Keratinocyte (primary cell): ENCODE measurements at regions not wholly inside any gene's neighbourhood (a gene's known extent, or its start where the extent isn't known, plus 50 kb on each side); places are given as distances from the start of the nearest gene placed in this dataset.
"Not testable (repeated sequence)": the region's sequence is repeated elsewhere in the genome, so short reads cannot be mapped to it uniquely, and the experiment has no call there.

Experiments used
- DNase-seq: peaks from one replicate; pipeline ENCODE4 v3.0.0-alpha.2; 2011; ENCODE audit warnings: low read depth, missing footprints, low spot score
- FAIRE-seq: peaks from 2 replicates; lab custom pipeline; 2011; peaks lifted over from hg19 to GRCh38; lab: Jason Lieb, UNC
- H2AFZ ChIP-seq: 2 replicates; pipeline ENCODE4 v1.6.0; 2012; ENCODE audit warnings: low read length, control low read depth, inconsistent platforms; ENCODE audit not compliant: control insufficient read depth
- H3K27ac ChIP-seq: 2 replicates; pipeline ENCODE4 v1.5.1; 2011; ENCODE audit warnings: low read length; ENCODE audit not compliant: control insufficient read depth, insufficient read depth
- H3K27me3 ChIP-seq: 3 replicates; pipeline ENCODE4 v1.6.0; 2011; ENCODE audit warnings: low read length; ENCODE audit not compliant: control insufficient read depth, insufficient read depth; ENCODE audit errors: extremely low read depth
- H3K36me3 ChIP-seq, 2 experiments: 2 replicates in 1 of 2; 3 replicates in 1 of 2; pipeline ENCODE4 v1.5.1; 2011; ENCODE audit warnings: low read length in 2 of 2, mild to moderate bottlenecking in 1 of 2; ENCODE audit not compliant: control insufficient read depth in 2 of 2, insufficient read depth in 2 of 2; ENCODE audit errors: extremely low read depth in 1 of 2
- H3K4me1 ChIP-seq: 3 replicates; pipeline ENCODE4 v1.5.1; 2011; ENCODE audit warnings: low read length; ENCODE audit not compliant: control insufficient read depth, insufficient read depth; ENCODE audit errors: extremely low read depth
- H3K4me2 ChIP-seq: 3 replicates; pipeline ENCODE4 v1.6.0; 2011; ENCODE audit warnings: low read depth, low read length; ENCODE audit not compliant: control insufficient read depth, insufficient read depth; ENCODE audit errors: extremely low read depth
- H3K4me3 ChIP-seq, 3 experiments: fragments of 200-600 bp in 1 of 3; sonication (generic) in 1 of 3; 2 replicates in 2 of 3; 3 replicates in 1 of 3; pipeline ENCODE4 v1.5.1; 2011 to 2016; ENCODE audit warnings: low read length in 3 of 3, mild to moderate bottlenecking in 3 of 3, control low read depth in 2 of 3, inconsistent platforms in 1 of 3, low read depth in 1 of 3, mixed read lengths in 1 of 3, mixed run types in 1 of 3, moderate library complexity in 1 of 3; ENCODE audit not compliant: control insufficient read depth in 2 of 3, insufficient read depth in 2 of 3; ENCODE audit errors: extremely low read depth in 1 of 3
- H3K79me2 ChIP-seq: 2 replicates; pipeline ENCODE4 v1.6.0; 2012; ENCODE audit warnings: low read length; ENCODE audit not compliant: control insufficient read depth, insufficient read depth
- H3K9ac ChIP-seq: 3 replicates; pipeline ENCODE4 v1.6.0; 2011; ENCODE audit warnings: low read length; ENCODE audit not compliant: control insufficient read depth, insufficient read depth; ENCODE audit errors: extremely low read depth
- H3K9me1 ChIP-seq: 3 replicates; pipeline ENCODE4 v1.6.0; 2011; ENCODE audit warnings: low read length; ENCODE audit not compliant: control insufficient read depth, insufficient read depth; ENCODE audit errors: extremely low read depth
- H3K9me3 ChIP-seq: 2 replicates; pipeline ENCODE4 v1.5.1; 2012; ENCODE audit warnings: low read depth, low read length; ENCODE audit not compliant: control insufficient read depth
- H4K20me1 ChIP-seq: 3 replicates; pipeline ENCODE4 v1.6.0; 2011; ENCODE audit warnings: low read length; ENCODE audit not compliant: control insufficient read depth, insufficient read depth; ENCODE audit errors: extremely low read depth
- CTCF ChIP-seq, 3 experiments: IDR thresholded peaks in 1 of 3; conservative IDR thresholded peaks in 1 of 3; optimal IDR thresholded peaks in 1 of 3; 2 replicates in 2 of 3; 3 replicates in 1 of 3; pipeline versions ENCODE3 to v1.5.1; 2011; ENCODE audit warnings: low read length in 3 of 3, mild to moderate bottlenecking in 3 of 3, moderate library complexity in 2 of 3, control low read depth in 1 of 3, inconsistent platforms in 1 of 3; ENCODE audit not compliant: insufficient read depth in 2 of 3; ENCODE audit errors: extremely low read depth in 1 of 3
- EZH2 ChIP-seq: IDR thresholded peaks from one replicate; pipeline ENCODE4 v1.6.1; 2012; ENCODE audit warnings: inconsistent platforms, mild to moderate bottlenecking, low read length, moderate library complexity
- dilution Hi-C: fragments of 300-500 bp; cut with MboI; formaldehyde crosslinking; loops from one replicate; pipeline ENCODE4 v1.7.0; 2020; ENCODE audit warnings: low sequenced_read_pairs; ENCODE audit not compliant: extremely low pct_ligation_motif_present

- H3K4me3 ChIP-seq = no peak overlapping the region
- no peaks in the 10 kb centered on the region for H3K9me3 ChIP-seq
- H3K9ac ChIP-seq = no peak overlapping the region
- no peak for FAIRE-seq
- no peaks in the 10 kb centered on the region for H3K36me3 ChIP-seq
- H3K4me1 ChIP-seq = peaks cover 3% of the 10 kb centered on the region
- no peaks in the 10 kb centered on the region for H3K9me1 ChIP-seq
- H3K79me2 ChIP-seq = no peaks in the 10 kb centered on the region
- no peak overlapping the region for H3K4me2 ChIP-seq
- no peak overlapping the region for H3K27ac ChIP-seq
- TF ChIP-seq CTCF (optimal IDR thresholded peaks at IDR 0.05 in 1 of 3, IDR thresholded peaks at IDR 0.05 in 1 of 3, conservative IDR thresholded peaks at IDR 0.05 in 1 of 3; ENCODE audit: extremely low read depth in 1 of 3, insufficient read depth in 2 of 3, low read length in 3 of 3) (no peak), EZH2 (no peak)
- H3K27me3 ChIP-seq = no peaks in the 10 kb centered on the region
- DNase-seq = no peak
- dilution Hi-C loops = no loop called here
- H4K20me1 ChIP-seq = no peaks in the 10 kb centered on the region
- H2AFZ ChIP-seq = no peak overlapping the region
Observed at GRCh38 chr6:14388371-14388770, 270.8 kb downstream of the CD83 start.

- H3K4me2 ChIP-seq, DNase-seq, H3K4me3 ChIP-seq, H3K9me3 ChIP-seq, H3K9ac ChIP-seq, H3K36me3 ChIP-seq, dilution Hi-C loops, H2AFZ ChIP-seq, H3K9me1 ChIP-seq, FAIRE-seq, H4K20me1 ChIP-seq, H3K4me1 ChIP-seq, H3K27ac ChIP-seq, H3K79me2 ChIP-seq, H3K27me3 ChIP-seq: not testable (repeated sequence)
Observed at GRCh38 chr6:14389776-14390175, 272.2 kb downstream of the CD83 start.

GRCh38 chr6:14390805-14391204 lies 273.2 kb downstream of the CD83 start:
- H3K79me2 ChIP-seq = no peaks in the 10 kb centered on the region
- no peaks in the 10 kb centered on the region for H3K9me1 ChIP-seq
- no peaks in the 10 kb centered on the region for H3K27me3 ChIP-seq
- H3K27ac ChIP-seq = no peak overlapping the region
- no peaks in the 10 kb centered on the region for H4K20me1 ChIP-seq
- dilution Hi-C loops = no loop called here
- DNase-seq = no peak
- no peak overlapping the region for H2AFZ ChIP-seq
- no peaks in the 10 kb centered on the region for H3K36me3 ChIP-seq
- H3K9ac ChIP-seq = no peak overlapping the region
- no peaks in the 10 kb centered on the region for H3K9me3 ChIP-seq
- H3K4me3 ChIP-seq = no peak overlapping the region
- no peak for FAIRE-seq
- TF ChIP-seq CTCF (optimal IDR thresholded peaks at IDR 0.05 in 1 of 3, IDR thresholded peaks at IDR 0.05 in 1 of 3, conservative IDR thresholded peaks at IDR 0.05 in 1 of 3; ENCODE audit: extremely low read depth in 1 of 3, insufficient read depth in 2 of 3, low read length in 3 of 3) (no peak), EZH2 (no peak)
- H3K4me2 ChIP-seq = no peak overlapping the region
- no peaks in the 10 kb centered on the region for H3K4me1 ChIP-seq
